ENCODE measurements at regions not wholly inside any gene's neighbourhood (a gene's known extent, or its start where the extent isn't known, plus 50 kb on each side); places are given as distances from the start of the nearest gene placed in this dataset.

- TF ChIP-seq CEBPB (IDR thresholded peaks at IDR 0.05): no peak
- TF ChIP-seq ZBTB7A (IDR thresholded peaks at IDR 0.05; ENCODE audit: low read depth): no peak
- no peak for TF ChIP-seq CREB1 (IDR thresholded peaks at IDR 0.05; ENCODE audit: low read depth)
- no peak for TF ChIP-seq USF1 (IDR thresholded peaks at IDR 0.05)
- TF ChIP-seq MAX (IDR thresholded peaks at IDR 0.05): no peak
- TF ChIP-seq RAD21 (IDR thresholded peaks at IDR 0.05; ENCODE audit: low read depth): no peak
- no peak for TF ChIP-seq EGR1 (IDR thresholded peaks at IDR 0.05)
- no peak for TF ChIP-seq YY1 (IDR thresholded peaks at IDR 0.05; ENCODE audit: low read depth)
- TF ChIP-seq EP300 (IDR thresholded peaks at IDR 0.05; ENCODE audit: borderline replicate concordance): no peak
- TF ChIP-seq NFIC (IDR thresholded peaks at IDR 0.05): no peak
- TF ChIP-seq, protein P1, sequence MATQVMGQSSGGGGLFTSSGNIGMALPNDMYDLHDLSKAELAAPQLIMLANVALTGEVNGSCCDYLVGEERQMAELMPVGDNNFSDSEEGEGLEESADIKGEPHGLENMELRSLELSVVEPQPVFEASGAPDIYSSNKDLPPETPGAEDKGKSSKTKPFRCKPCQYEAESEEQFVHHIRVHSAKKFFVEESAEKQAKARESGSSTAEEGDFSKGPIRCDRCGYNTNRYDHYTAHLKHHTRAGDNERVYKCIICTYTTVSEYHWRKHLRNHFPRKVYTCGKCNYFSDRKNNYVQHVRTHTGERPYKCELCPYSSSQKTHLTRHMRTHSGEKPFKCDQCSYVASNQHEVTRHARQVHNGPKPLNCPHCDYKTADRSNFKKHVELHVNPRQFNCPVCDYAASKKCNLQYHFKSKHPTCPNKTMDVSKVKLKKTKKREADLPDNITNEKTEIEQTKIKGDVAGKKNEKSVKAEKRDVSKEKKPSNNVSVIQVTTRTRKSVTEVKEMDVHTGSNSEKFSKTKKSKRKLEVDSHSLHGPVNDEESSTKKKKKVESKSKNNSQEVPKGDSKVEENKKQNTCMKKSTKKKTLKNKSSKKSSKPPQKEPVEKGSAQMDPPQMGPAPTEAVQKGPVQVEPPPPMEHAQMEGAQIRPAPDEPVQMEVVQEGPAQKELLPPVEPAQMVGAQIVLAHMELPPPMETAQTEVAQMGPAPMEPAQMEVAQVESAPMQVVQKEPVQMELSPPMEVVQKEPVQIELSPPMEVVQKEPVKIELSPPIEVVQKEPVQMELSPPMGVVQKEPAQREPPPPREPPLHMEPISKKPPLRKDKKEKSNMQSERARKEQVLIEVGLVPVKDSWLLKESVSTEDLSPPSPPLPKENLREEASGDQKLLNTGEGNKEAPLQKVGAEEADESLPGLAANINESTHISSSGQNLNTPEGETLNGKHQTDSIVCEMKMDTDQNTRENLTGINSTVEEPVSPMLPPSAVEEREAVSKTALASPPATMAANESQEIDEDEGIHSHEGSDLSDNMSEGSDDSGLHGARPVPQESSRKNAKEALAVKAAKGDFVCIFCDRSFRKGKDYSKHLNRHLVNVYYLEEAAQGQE (IDR thresholded peaks at IDR 0.05; ENCODE audit: low read depth): no peak
- no peak for TF ChIP-seq TAF1 (IDR thresholded peaks at IDR 0.05; ENCODE audit: low read depth)
These were observed 575.2 kb upstream of the ZNF608 start for GRCh38 chr5:125321654-125322053.
